ENCODE measurements at regions not wholly inside any gene's neighbourhood (a gene's known extent, or its start where the extent isn't known, plus 50 kb on each side); places are given as distances from the start of the nearest gene placed in this dataset.
"Not testable (repeated sequence)": the region's sequence is repeated elsewhere in the genome, so short reads cannot be mapped to it uniquely, and the experiment has no call there.

- no peaks in the 10 kb centered on the region for H3K27me3 ChIP-seq (ENCODE audit: insufficient read depth, insufficient read length)
- no peak for DNase-seq (ENCODE audit: low read depth, low spot score)
- H3K4me1 ChIP-seq (ENCODE audit: insufficient read depth, insufficient read length): no peaks in the 10 kb centered on the region
- no peaks in the 10 kb centered on the region for H3K9me3 ChIP-seq (ENCODE audit: insufficient read depth, low read length)
- H3K4me3 ChIP-seq (ENCODE audit: insufficient read length, low read depth): no peak overlapping the region
- H3K36me3 ChIP-seq (ENCODE audit: insufficient read depth, insufficient read length, low read length): no peaks in the 10 kb centered on the region
- TF ChIP-seq YY1 (IDR thresholded peaks at IDR 0.05; ENCODE audit: insufficient read depth, insufficient read length) (no peak), SUZ12 (IDR thresholded peaks at IDR 0.05; ENCODE audit: extremely low read depth, insufficient read depth, insufficient read length) (no peak), ZNF274 (IDR thresholded peaks at IDR 0.05; ENCODE audit: low read depth, low read length) (no peak)
- H3K9ac ChIP-seq (ENCODE audit: insufficient read length, low read depth): no peak overlapping the region
These were observed 156.9 kb upstream of the SLC7A11 start for GRCh38 chr4:138399081-138399480.

- no peak for TF ChIP-seq YY1 (IDR thresholded peaks at IDR 0.05; ENCODE audit: insufficient read depth, insufficient read length)
- TF ChIP-seq ZNF274 (IDR thresholded peaks at IDR 0.05; ENCODE audit: low read depth, low read length): no peak
- no peak for TF ChIP-seq SUZ12 (IDR thresholded peaks at IDR 0.05; ENCODE audit: extremely low read depth, insufficient read depth, insufficient read length)
- Histone ChIP-seq H3K27me3 (ENCODE audit: insufficient read depth, insufficient read length) (no peaks in the 10 kb centered on the region), H3K4me1 (ENCODE audit: insufficient read depth, insufficient read length) (no peaks in the 10 kb centered on the region), H3K9me3 (ENCODE audit: insufficient read depth, low read length) (no peaks in the 10 kb centered on the region), H3K4me3 (ENCODE audit: insufficient read length, low read depth) (no peak overlapping the region), H3K9ac (ENCODE audit: insufficient read length, low read depth) (no peak overlapping the region), H3K36me3 (ENCODE audit: insufficient read depth, insufficient read length, low read length) (no peaks in the 10 kb centered on the region)
- DNase-seq (ENCODE audit: low read depth, low spot score): peak; percentile 16
These were observed 156.2 kb upstream of the SLC7A11 start for GRCh38 chr4:138398322-138398721.

- no peak for DNase-seq (ENCODE audit: low read depth, low spot score)
These were observed 151.9 kb upstream of the SLC7A11 start for GRCh38 chr4:138393886-138394610.

GRCh38 chr4:138392751-138393308 is 150.7 kb upstream of the SLC7A11 start:
- H3K36me3 ChIP-seq (ENCODE audit: insufficient read depth, insufficient read length, low read length): no peaks in the 10 kb centered on the region
- H3K4me3 ChIP-seq (ENCODE audit: insufficient read length, low read depth): no peak overlapping the region
- H3K27me3 ChIP-seq (ENCODE audit: insufficient read depth, insufficient read length): no peaks in the 10 kb centered on the region
- DNase-seq (ENCODE audit: low read depth, low spot score): no peak
- TF ChIP-seq YY1 (IDR thresholded peaks at IDR 0.05; ENCODE audit: insufficient read depth, insufficient read length) (no peak), SUZ12 (IDR thresholded peaks at IDR 0.05; ENCODE audit: extremely low read depth, insufficient read depth, insufficient read length) (no peak), ZNF274 (IDR thresholded peaks at IDR 0.05; ENCODE audit: low read depth, low read length) (no peak)
- H3K4me1 ChIP-seq (ENCODE audit: insufficient read depth, insufficient read length): no peaks in the 10 kb centered on the region
- H3K9me3 ChIP-seq (ENCODE audit: insufficient read depth, low read length): no peaks in the 10 kb centered on the region
- no peak overlapping the region for H3K9ac ChIP-seq (ENCODE audit: insufficient read length, low read depth)

More at GRCh38 chr4:138393886-138394610, 151.9 kb upstream of the SLC7A11 start:
- Histone ChIP-seq H3K27me3 (ENCODE audit: insufficient read depth, insufficient read length) (no peaks in the 10 kb centered on the region), H3K4me3 (ENCODE audit: insufficient read length, low read depth) (no peak overlapping the region), H3K36me3 (ENCODE audit: insufficient read depth, insufficient read length, low read length) (no peaks in the 10 kb centered on the region), H3K9me3 (ENCODE audit: insufficient read depth, low read length) (no peaks in the 10 kb centered on the region), H3K4me1 (ENCODE audit: insufficient read depth, insufficient read length) (no peaks in the 10 kb centered on the region), H3K9ac (ENCODE audit: insufficient read length, low read depth) (no peak overlapping the region)
- TF ChIP-seq YY1 (IDR thresholded peaks at IDR 0.05; ENCODE audit: insufficient read depth, insufficient read length): no peak
- TF ChIP-seq ZNF274 (IDR thresholded peaks at IDR 0.05; ENCODE audit: low read depth, low read length): no peak
- TF ChIP-seq SUZ12 (IDR thresholded peaks at IDR 0.05; ENCODE audit: extremely low read depth, insufficient read depth, insufficient read length): no peak

GRCh38 chr4:138389976-138390685 is 148.0 kb upstream of the SLC7A11 start:
- H3K9me3 ChIP-seq (ENCODE audit: insufficient read depth, low read length): no peaks in the 10 kb centered on the region
- no peak overlapping the region for H3K4me3 ChIP-seq (ENCODE audit: insufficient read length, low read depth)
- no peaks in the 10 kb centered on the region for H3K4me1 ChIP-seq (ENCODE audit: insufficient read depth, insufficient read length)
- no peak for DNase-seq (ENCODE audit: low read depth, low spot score)
- no peak overlapping the region for H3K9ac ChIP-seq (ENCODE audit: insufficient read length, low read depth)
- no peaks in the 10 kb centered on the region for H3K36me3 ChIP-seq (ENCODE audit: insufficient read depth, insufficient read length, low read length)
- no peaks in the 10 kb centered on the region for H3K27me3 ChIP-seq (ENCODE audit: insufficient read depth, insufficient read length)
- no peak for TF ChIP-seq SUZ12 (IDR thresholded peaks at IDR 0.05; ENCODE audit: extremely low read depth, insufficient read depth, insufficient read length)
- TF ChIP-seq YY1 (IDR thresholded peaks at IDR 0.05; ENCODE audit: insufficient read depth, insufficient read length): no peak
- no peak for TF ChIP-seq ZNF274 (IDR thresholded peaks at IDR 0.05; ENCODE audit: low read depth, low read length)

- DNase-seq (ENCODE audit: low read depth, low spot score): no peak
- Histone ChIP-seq H3K9ac (ENCODE audit: insufficient read length, low read depth) (no peak overlapping the region), H3K27me3 (ENCODE audit: insufficient read depth, insufficient read length) (no peaks in the 10 kb centered on the region), H3K36me3 (ENCODE audit: insufficient read depth, insufficient read length, low read length) (no peaks in the 10 kb centered on the region), H3K9me3 (ENCODE audit: insufficient read depth, low read length) (no peaks in the 10 kb centered on the region), H3K4me1 (ENCODE audit: insufficient read depth, insufficient read length) (no peaks in the 10 kb centered on the region), H3K4me3 (ENCODE audit: insufficient read length, low read depth) (no peak overlapping the region)
- no peak for TF ChIP-seq ZNF274 (IDR thresholded peaks at IDR 0.05; ENCODE audit: low read depth, low read length)
- no peak for TF ChIP-seq SUZ12 (IDR thresholded peaks at IDR 0.05; ENCODE audit: extremely low read depth, insufficient read depth, insufficient read length)
- no peak for TF ChIP-seq YY1 (IDR thresholded peaks at IDR 0.05; ENCODE audit: insufficient read depth, insufficient read length)
These were observed 132.8 kb upstream of the SLC7A11 start for GRCh38 chr4:138374947-138375346.

GRCh38 chr4:138367942-138368341 is 125.8 kb upstream of the SLC7A11 start:
- H3K4me1 ChIP-seq (ENCODE audit: insufficient read depth, insufficient read length): no peaks in the 10 kb centered on the region
- no peak overlapping the region for H3K9ac ChIP-seq (ENCODE audit: insufficient read length, low read depth)
- H3K27me3 ChIP-seq (ENCODE audit: insufficient read depth, insufficient read length): no peaks in the 10 kb centered on the region
- no peak for DNase-seq (ENCODE audit: low read depth, low spot score)
- no peaks in the 10 kb centered on the region for H3K36me3 ChIP-seq (ENCODE audit: insufficient read depth, insufficient read length, low read length)
- no peak overlapping the region for H3K4me3 ChIP-seq (ENCODE audit: insufficient read length, low read depth)
- no peaks in the 10 kb centered on the region for H3K9me3 ChIP-seq (ENCODE audit: insufficient read depth, low read length)
- no peak for TF ChIP-seq ZNF274 (IDR thresholded peaks at IDR 0.05; ENCODE audit: low read depth, low read length)
- no peak for TF ChIP-seq YY1 (IDR thresholded peaks at IDR 0.05; ENCODE audit: insufficient read depth, insufficient read length)
- no peak for TF ChIP-seq SUZ12 (IDR thresholded peaks at IDR 0.05; ENCODE audit: extremely low read depth, insufficient read depth, insufficient read length)

GRCh38 chr4:138352446-138352845 is 110.3 kb upstream of the SLC7A11 start:
- not testable (repeated sequence) for H3K4me3 ChIP-seq (ENCODE audit: insufficient read length, low read depth); DNase-seq (ENCODE audit: low read depth, low spot score); H3K4me1 ChIP-seq (ENCODE audit: insufficient read depth, insufficient read length); H3K36me3 ChIP-seq (ENCODE audit: insufficient read depth, insufficient read length, low read length); H3K27me3 ChIP-seq (ENCODE audit: insufficient read depth, insufficient read length); H3K9ac ChIP-seq (ENCODE audit: insufficient read length, low read depth); H3K9me3 ChIP-seq (ENCODE audit: insufficient read depth, low read length)
